Ovary (tissue), 7 donors: ENCODE measurements at regions not wholly inside any gene's neighbourhood (a gene's known extent, or its start where the extent isn't known, plus 50 kb on each side); places are given as distances from the start of the nearest gene placed in this dataset.

Experiments
- DNase-seq, 5 donors: peaks; one replicate each; pipeline ENCODE4 v3.0.0-alpha.2; 2019 to 2020
- H3K27ac ChIP-seq, 2 donors: fragments of 200-600 bp; one replicate each; pipeline versions ENCODE4 v1.5.1 to v1.8.0; 2019 to 2022
- H3K27me3 ChIP-seq: fragments of 200-600 bp; one replicate; pipeline ENCODE4 v1.8.0; 2022
- H3K36me3 ChIP-seq: fragments of 200-600 bp; sonication (generic); one replicate; pipeline ENCODE4 v1.5.1; 2019
- H3K4me1 ChIP-seq: one replicate; pipeline ENCODE4 v1.8.1; 2013; ENCODE audit warnings: mild to moderate bottlenecking, moderate library complexity; ENCODE audit not compliant: insufficient read depth
- H3K4me3 ChIP-seq: fragments of 200-600 bp; sonication (generic); one replicate; pipeline ENCODE4 v1.5.1; 2017
- H3K9me3 ChIP-seq, 2 donors: fragments of 200-600 bp in 1 of 2; sonication (generic) in 1 of 2; one replicate each; pipeline versions ENCODE4 v1.5.1 to v1.8.1; 2013 to 2019; ENCODE audit warnings: mild to moderate bottlenecking in 1 of 2, moderate library complexity in 1 of 2
- CTCF ChIP-seq, 3 donors: fragments of 450-650 bp in 2 of 3; fragments of 200-600 bp in 1 of 3; IDR thresholded peaks; one replicate each; pipeline versions ENCODE4 v1.5.1 to v1.8.0; 2016 to 2022; ENCODE audit warnings: antibody characterized with exemption in 3 of 3, mild to moderate bottlenecking in 1 of 3
- EP300 ChIP-seq: sonication (generic); formaldehyde crosslinking; IDR thresholded peaks from one replicate; pipeline ENCODE4 v1.6.1; 2017; ENCODE audit warnings: antibody characterized with exemption
- POLR2A ChIP-seq: fragments of 450-650 bp; IDR thresholded peaks from one replicate; pipeline ENCODE4 v1.6.1; 2017; ENCODE audit warnings: antibody characterized with exemption, mild to moderate bottlenecking, moderate library complexity
- WGBS, 3 donors: extraction: QIAGEN DNeasy Blood & Tissue Kit in 1 of 3; methylation state at CpG; one replicate each; pipeline versions ENCODE4 v1.1.5 to v1.1.7; 2013 to 2017; 5-methylcytosine and 5-hydroxymethylcytosine counted together
- intact Hi-C, 4 donors: fragments of 100-400 bp; cut with DNase I; formaldehyde crosslinking; loops; one replicate each; pipeline versions ENCODE4 v1.11.0 to v1.15.1; 2022 to 2023
- donor health status: DM: no; HTN: no; CAD: no; lungs with moderate emphysema.
- donor health status: DM: no; HTN: no; CAD: no.
- donor health status: Bipolar disorder and iron deficiency.
- donor health status: DM: no; HTN: no; CAD: no.
- donor health status: DM: yes; HTN: yes; CAD: no.

- H3K36me3 ChIP-seq = no peaks in the 10 kb centered on the region
- WGBS, 3 donors = 70 to 77% (median 74%) methylated on average over 3 of the region's 3 CpGs
- H3K4me3 ChIP-seq = no peak overlapping the region
- H3K9me3 ChIP-seq = no peaks in the 10 kb centered on the region
- no peak for DNase-seq
- no peaks in the 10 kb centered on the region for H3K27me3 ChIP-seq
- intact Hi-C loops = no loop called here
- TF ChIP-seq POLR2A (no peak), CTCF (IDR thresholded peaks at IDR 0.05) (no peak), EP300 (no peak)
- H3K27ac ChIP-seq = no peak overlapping the region
- H3K4me1 ChIP-seq = no peaks in the 10 kb centered on the region
These were observed 445.7 kb downstream of the TOX3 start for GRCh38 chr16:52101246-52101645.

DNA sequence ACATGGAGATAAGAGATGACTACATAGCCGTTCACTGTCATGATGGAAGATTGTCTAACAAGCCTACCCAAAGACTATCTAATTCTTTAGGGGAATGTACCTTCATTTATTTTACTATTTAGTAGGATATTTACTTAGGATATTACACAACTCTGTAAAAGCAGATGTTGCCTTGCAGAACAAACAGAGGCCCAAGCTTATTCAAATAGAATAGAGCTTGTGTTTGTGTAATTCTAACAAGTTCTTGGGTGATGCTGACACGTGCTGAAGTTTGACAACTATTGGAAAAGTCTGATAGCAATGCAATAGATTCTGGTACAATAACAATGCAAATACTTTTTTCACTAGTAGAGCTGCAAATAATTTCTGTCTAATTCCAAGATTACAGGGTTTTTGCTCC, 447.6 kb downstream of the TOX3 start:
- 42 to 63% (median 48%) methylated on average over 2 of the region's 2 CpGs for WGBS, 3 donors
- Histone ChIP-seq H3K4me3 (no peak overlapping the region), H3K27ac (no peak overlapping the region), H3K4me1 (no peaks in the 10 kb centered on the region), H3K9me3 (no peaks in the 10 kb centered on the region), H3K27me3 (no peaks in the 10 kb centered on the region), H3K36me3 (no peaks in the 10 kb centered on the region)
- intact Hi-C loops = no loop called here
- TF ChIP-seq POLR2A (no peak), CTCF (IDR thresholded peaks at IDR 0.05) (no peak), EP300 (no peak)
- DNase-seq = no peak

- DNase-seq = no peak
- Histone ChIP-seq H3K9me3 (no peaks in the 10 kb centered on the region), H3K27ac (no peak overlapping the region), H3K4me3 (no peak overlapping the region), H3K36me3 (no peaks in the 10 kb centered on the region), H3K4me1 (no peaks in the 10 kb centered on the region), H3K27me3 (no peaks in the 10 kb centered on the region)
- WGBS, 3 donors = 39 to 55% (median 46%) methylated on average over 3 of the region's 3 CpGs
- intact Hi-C loops = no loop called here
- no peak for TF ChIP-seq CTCF (IDR thresholded peaks at IDR 0.05)
These were observed 451.5 kb downstream of the TOX3 start for GRCh38 chr16:52095471-52095870.

DNA sequence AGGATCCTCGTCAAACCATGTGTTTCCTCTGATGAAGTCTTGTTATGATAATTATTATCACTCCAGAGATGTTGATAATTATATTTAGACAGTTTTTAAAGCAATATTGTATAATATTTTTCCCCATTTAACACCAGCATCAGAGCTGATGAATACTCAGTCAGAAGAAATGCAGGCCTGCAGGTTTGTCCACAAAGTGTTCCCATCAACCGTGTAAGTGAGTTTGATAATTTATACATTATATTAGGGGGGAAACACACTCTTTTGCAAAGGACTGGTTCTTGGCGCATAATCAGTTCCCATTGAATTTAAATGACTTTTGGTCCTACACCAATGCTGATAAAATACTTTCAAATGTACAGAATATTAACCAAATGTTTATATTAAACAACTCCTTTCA, 454.8 kb downstream of the TOX3 start:
- Histone ChIP-seq H3K9me3 (no peaks in the 10 kb centered on the region), H3K27me3 (no peaks in the 10 kb centered on the region), H3K36me3 (no peaks in the 10 kb centered on the region), H3K4me1 (no peaks in the 10 kb centered on the region), H3K4me3 (no peak overlapping the region), H3K27ac (no peak overlapping the region)
- TF ChIP-seq EP300 (no peak), CTCF (IDR thresholded peaks at IDR 0.05) (no peak), POLR2A (no peak)
- 64 to 77% (median 72%) methylated on average over 3 of the region's 3 CpGs for whole genome bisulfite sequencing, 3 donors
- intact Hi-C loops = no loop called here
- DNase-seq = no peak

GRCh38 chr16:52090080-52090479, 456.9 kb downstream of the TOX3 start:
- Histone ChIP-seq H3K27ac (no peak overlapping the region), H3K9me3 (no peaks in the 10 kb centered on the region), H3K36me3 (no peaks in the 10 kb centered on the region), H3K4me3 (no peak overlapping the region), H3K4me1 (no peaks in the 10 kb centered on the region), H3K27me3 (no peaks in the 10 kb centered on the region)
- intact Hi-C loops = no loop called here
- TF ChIP-seq CTCF (IDR thresholded peaks at IDR 0.05) (no peak), EP300 (no peak), POLR2A (no peak)
- no peak for DNase-seq
